Ovary (tissue), 7 donors: ENCODE measurements at regions not wholly inside any gene's neighbourhood (a gene's known extent, or its start where the extent isn't known, plus 50 kb on each side); places are given as distances from the start of the nearest gene placed in this dataset.

Experiments
- DNase-seq, 5 donors: peaks; one replicate each; pipeline ENCODE4 v3.0.0-alpha.2; 2019 to 2020
- H3K27ac ChIP-seq, 2 donors: fragments of 200-600 bp; one replicate each; pipeline versions ENCODE4 v1.5.1 to v1.8.0; 2019 to 2022
- H3K27me3 ChIP-seq: fragments of 200-600 bp; one replicate; pipeline ENCODE4 v1.8.0; 2022
- H3K36me3 ChIP-seq: fragments of 200-600 bp; sonication (generic); one replicate; pipeline ENCODE4 v1.5.1; 2019
- H3K4me1 ChIP-seq: one replicate; pipeline ENCODE4 v1.8.1; 2013; ENCODE audit warnings: mild to moderate bottlenecking, moderate library complexity; ENCODE audit not compliant: insufficient read depth
- H3K4me3 ChIP-seq: fragments of 200-600 bp; sonication (generic); one replicate; pipeline ENCODE4 v1.5.1; 2017
- H3K9me3 ChIP-seq, 2 donors: fragments of 200-600 bp in 1 of 2; sonication (generic) in 1 of 2; one replicate each; pipeline versions ENCODE4 v1.5.1 to v1.8.1; 2013 to 2019; ENCODE audit warnings: mild to moderate bottlenecking in 1 of 2, moderate library complexity in 1 of 2
- EP300 ChIP-seq: sonication (generic); formaldehyde crosslinking; IDR thresholded peaks from one replicate; pipeline ENCODE4 v1.6.1; 2017; ENCODE audit warnings: antibody characterized with exemption
- POLR2A ChIP-seq: fragments of 450-650 bp; IDR thresholded peaks from one replicate; pipeline ENCODE4 v1.6.1; 2017; ENCODE audit warnings: antibody characterized with exemption, mild to moderate bottlenecking, moderate library complexity
- WGBS, 3 donors: extraction: QIAGEN DNeasy Blood & Tissue Kit in 1 of 3; methylation state at CpG; one replicate each; pipeline versions ENCODE4 v1.1.5 to v1.1.7; 2013 to 2017; 5-methylcytosine and 5-hydroxymethylcytosine counted together
- intact Hi-C, 4 donors: fragments of 100-400 bp; cut with DNase I; formaldehyde crosslinking; loops; one replicate each; pipeline versions ENCODE4 v1.11.0 to v1.15.1; 2022 to 2023
- TF ChIP-seq, protein P1 (sequence below), 3 donors: fragments of 450-650 bp in 2 of 3; fragments of 200-600 bp in 1 of 3; IDR thresholded peaks; one replicate each; pipeline versions ENCODE4 v1.5.1 to v1.8.0; 2016 to 2022; ENCODE audit warnings: antibody characterized with exemption in 3 of 3, mild to moderate bottlenecking in 1 of 3
- donor health status: DM: no; HTN: no; CAD: no; lungs with moderate emphysema.
- donor health status: DM: no; HTN: no; CAD: no.
- donor health status: Bipolar disorder and iron deficiency.
- donor health status: DM: no; HTN: no; CAD: no.
- donor health status: DM: yes; HTN: yes; CAD: no.

DNA sequence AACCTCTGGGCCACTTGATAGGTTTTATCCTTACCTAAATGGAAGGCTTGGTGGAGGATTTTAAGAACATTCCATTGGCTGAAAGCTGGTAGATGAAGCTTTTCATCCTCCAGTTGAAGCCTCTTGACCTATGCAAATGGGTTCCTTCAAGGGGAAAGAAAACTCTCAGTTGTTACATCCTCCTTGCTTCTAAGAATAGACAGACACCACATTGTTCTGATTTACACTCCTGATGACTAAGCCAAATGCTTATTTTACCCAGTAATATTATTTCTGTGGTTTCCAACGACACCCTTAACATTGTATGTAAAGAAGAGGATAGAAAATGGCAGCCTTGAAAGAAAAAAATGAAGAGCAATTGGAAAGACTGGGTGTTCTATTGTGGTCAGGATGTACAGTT, 480.5 kb downstream of the OTOL1 start:
- WGBS, 3 donors: 68 to 80% (median 77%) methylated on average over 1 of the region's 1 CpG
- intact Hi-C loops: no loop called here

DNA sequence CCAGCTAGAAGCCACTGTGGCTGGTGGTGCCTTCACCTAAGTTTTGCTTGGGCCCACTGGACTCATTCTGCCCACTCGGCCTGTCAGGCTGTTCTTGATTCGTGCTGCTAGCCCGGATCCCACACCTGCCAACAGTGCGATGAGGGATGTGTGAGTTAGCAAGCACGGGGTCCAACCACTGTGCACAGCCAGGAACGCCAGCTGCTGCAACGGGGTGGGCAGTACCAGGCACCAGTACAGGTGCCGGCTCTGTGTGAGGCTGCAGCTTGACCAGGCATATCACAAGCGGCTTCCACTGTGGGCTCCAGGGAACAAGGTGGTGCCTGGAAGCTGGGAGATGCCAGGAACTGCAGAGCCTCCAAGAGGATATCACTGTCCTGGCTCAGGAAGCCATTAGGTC, 481.2 kb downstream of the OTOL1 start:
- no peak for DNase-seq
- WGBS, 3 donors: 85 to 99% (median 93%) methylated on average over 8 to 9 of the region's 9 CpGs
- H3K36me3 ChIP-seq: no peaks in the 10 kb centered on the region
- intact Hi-C loops: no loop called here
- TF ChIP-seq, protein P1, sequence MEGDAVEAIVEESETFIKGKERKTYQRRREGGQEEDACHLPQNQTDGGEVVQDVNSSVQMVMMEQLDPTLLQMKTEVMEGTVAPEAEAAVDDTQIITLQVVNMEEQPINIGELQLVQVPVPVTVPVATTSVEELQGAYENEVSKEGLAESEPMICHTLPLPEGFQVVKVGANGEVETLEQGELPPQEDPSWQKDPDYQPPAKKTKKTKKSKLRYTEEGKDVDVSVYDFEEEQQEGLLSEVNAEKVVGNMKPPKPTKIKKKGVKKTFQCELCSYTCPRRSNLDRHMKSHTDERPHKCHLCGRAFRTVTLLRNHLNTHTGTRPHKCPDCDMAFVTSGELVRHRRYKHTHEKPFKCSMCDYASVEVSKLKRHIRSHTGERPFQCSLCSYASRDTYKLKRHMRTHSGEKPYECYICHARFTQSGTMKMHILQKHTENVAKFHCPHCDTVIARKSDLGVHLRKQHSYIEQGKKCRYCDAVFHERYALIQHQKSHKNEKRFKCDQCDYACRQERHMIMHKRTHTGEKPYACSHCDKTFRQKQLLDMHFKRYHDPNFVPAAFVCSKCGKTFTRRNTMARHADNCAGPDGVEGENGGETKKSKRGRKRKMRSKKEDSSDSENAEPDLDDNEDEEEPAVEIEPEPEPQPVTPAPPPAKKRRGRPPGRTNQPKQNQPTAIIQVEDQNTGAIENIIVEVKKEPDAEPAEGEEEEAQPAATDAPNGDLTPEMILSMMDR (IDR thresholded peaks at IDR 0.05): no peak
- TF ChIP-seq EP300 (no peak), POLR2A (no peak)
- H3K4me3 ChIP-seq: no peak overlapping the region
- H3K9me3 ChIP-seq: no peaks in the 10 kb centered on the region
- no peak overlapping the region for H3K27ac ChIP-seq
- no peaks in the 10 kb centered on the region for H3K27me3 ChIP-seq
- no peaks in the 10 kb centered on the region for H3K4me1 ChIP-seq

More for the DNA sequence above, 480.5 kb downstream of the OTOL1 start:
- H3K9me3 ChIP-seq: no peaks in the 10 kb centered on the region
- no peaks in the 10 kb centered on the region for H3K4me1 ChIP-seq
- TF ChIP-seq, protein P1 (IDR thresholded peaks at IDR 0.05): no peak
- TF ChIP-seq EP300 (no peak), POLR2A (no peak)
- no peak overlapping the region for H3K27ac ChIP-seq
- H3K36me3 ChIP-seq: no peaks in the 10 kb centered on the region
- DNase-seq: no peak
- no peaks in the 10 kb centered on the region for H3K27me3 ChIP-seq
- H3K4me3 ChIP-seq: no peak overlapping the region

DNA sequence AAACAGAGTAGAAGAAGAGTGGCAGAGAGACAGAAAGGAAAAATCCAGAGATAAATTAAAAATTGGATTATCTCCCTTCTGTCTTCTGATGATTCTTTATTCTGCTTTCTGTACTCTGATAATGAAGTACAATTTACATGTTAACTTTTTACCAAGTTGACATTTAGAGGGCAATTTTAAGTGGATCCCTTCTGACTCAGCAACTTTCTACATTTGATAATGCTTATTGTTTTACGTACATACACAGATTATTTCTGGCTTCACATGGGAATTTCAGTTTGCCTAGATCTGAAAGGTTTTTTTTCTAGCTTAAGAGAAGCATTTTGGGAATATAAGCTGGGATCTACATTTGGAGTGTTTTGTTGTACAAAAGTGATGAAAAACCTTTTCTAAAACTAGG, 491.3 kb downstream of the OTOL1 start:
- no peaks in the 10 kb centered on the region for H3K9me3 ChIP-seq
- no peak overlapping the region for H3K4me3 ChIP-seq
- intact Hi-C loops: no loop called here
- no peak overlapping the region for H3K27ac ChIP-seq
- TF ChIP-seq, protein P1 (IDR thresholded peaks at IDR 0.05): no peak
- no peak for TF ChIP-seq EP300
- no peak for TF ChIP-seq POLR2A
- DNase-seq: no peak
- H3K4me1 ChIP-seq: no peaks in the 10 kb centered on the region
- H3K36me3 ChIP-seq: no peaks in the 10 kb centered on the region
- H3K27me3 ChIP-seq: no peaks in the 10 kb centered on the region
- 18 to 42% (median 41%) methylated on average over 1 of the region's 1 CpG for WGBS, 3 donors

DNA sequence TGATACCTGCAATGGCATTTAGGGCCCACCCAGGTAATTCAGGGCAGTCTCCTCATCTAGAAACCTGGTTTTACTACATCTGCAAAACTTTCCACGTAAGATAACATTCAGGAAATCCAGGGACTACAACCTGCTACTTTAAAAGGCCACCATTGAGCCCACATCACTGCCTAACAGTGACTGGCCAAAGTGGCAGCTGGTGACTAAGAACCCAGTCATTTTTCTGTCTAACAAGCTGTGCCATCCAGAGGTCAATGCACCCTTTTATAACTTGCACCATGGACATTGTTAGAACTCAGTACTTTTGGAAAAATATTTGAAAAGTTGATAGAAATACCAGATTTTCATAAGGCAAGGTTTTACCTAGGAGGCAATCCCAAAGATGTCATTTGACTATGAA, 492.4 kb downstream of the OTOL1 start:
- Histone ChIP-seq H3K27ac (no peak overlapping the region), H3K4me1 (no peaks in the 10 kb centered on the region), H3K4me3 (no peak overlapping the region), H3K27me3 (no peaks in the 10 kb centered on the region), H3K36me3 (no peaks in the 10 kb centered on the region), H3K9me3 (no peaks in the 10 kb centered on the region)
- no peak for DNase-seq
- intact Hi-C loops: no loop called here
- 92 to 96% (median 94%) methylated on average over 1 of the region's 1 CpG for WGBS, 3 donors
- TF ChIP-seq POLR2A: no peak

DNA sequence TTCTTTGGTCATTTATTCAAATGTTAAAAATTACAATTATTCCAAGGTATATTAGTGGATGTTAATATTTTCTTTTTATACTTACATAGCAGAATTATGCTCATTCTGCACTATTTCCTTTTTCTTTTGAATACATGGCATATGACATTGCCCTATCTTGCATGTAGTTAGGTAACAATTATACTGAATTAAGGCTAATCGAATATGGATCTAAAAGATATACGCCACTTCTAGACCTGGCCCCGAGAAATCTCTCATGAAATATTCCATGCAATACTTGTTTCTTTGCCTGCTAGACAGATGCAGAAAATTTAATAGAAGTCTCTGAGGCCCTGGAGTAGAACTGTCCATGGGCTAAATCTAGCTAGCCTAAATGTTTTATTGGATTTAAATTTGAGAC, 493.4 kb downstream of the OTOL1 start:
- no peak for DNase-seq
- Histone ChIP-seq H3K27me3 (no peaks in the 10 kb centered on the region), H3K9me3 (no peaks in the 10 kb centered on the region), H3K27ac (no peak overlapping the region), H3K36me3 (no peaks in the 10 kb centered on the region), H3K4me3 (no peak overlapping the region), H3K4me1 (no peaks in the 10 kb centered on the region)
- intact Hi-C loops: no loop called here
- no peak for TF ChIP-seq POLR2A
- TF ChIP-seq, protein P1 (IDR thresholded peaks at IDR 0.05): no peak
- TF ChIP-seq EP300: no peak
- 94 to 95% (median 94%) methylated on average over 3 of the region's 3 CpGs for WGBS, 3 donors
